HG02885 (cell line): ENCODE measurements at regions not wholly inside any gene's neighbourhood (a gene's known extent, or its start where the extent isn't known, plus 50 kb on each side); places are given as distances from the start of the nearest gene placed in this dataset.
"Not testable (repeated sequence)": the region's sequence is repeated elsewhere in the genome, so short reads cannot be mapped to it uniquely, and the experiment has no call there.

Experiments used
- ATAC-seq: cut with Tn5 transposase; IDR thresholded peaks from one replicate; pipeline ENCODE4 v1.9.1; 2021; ENCODE audit warnings: mild to moderate bottlenecking; ENCODE audit not compliant: unreplicated experiment, poor library complexity

GRCh38 chrX:13518126-13518525 lies 51.3 kb upstream of the EGFL6 start:
- no peak for ATAC-seq

DNA sequence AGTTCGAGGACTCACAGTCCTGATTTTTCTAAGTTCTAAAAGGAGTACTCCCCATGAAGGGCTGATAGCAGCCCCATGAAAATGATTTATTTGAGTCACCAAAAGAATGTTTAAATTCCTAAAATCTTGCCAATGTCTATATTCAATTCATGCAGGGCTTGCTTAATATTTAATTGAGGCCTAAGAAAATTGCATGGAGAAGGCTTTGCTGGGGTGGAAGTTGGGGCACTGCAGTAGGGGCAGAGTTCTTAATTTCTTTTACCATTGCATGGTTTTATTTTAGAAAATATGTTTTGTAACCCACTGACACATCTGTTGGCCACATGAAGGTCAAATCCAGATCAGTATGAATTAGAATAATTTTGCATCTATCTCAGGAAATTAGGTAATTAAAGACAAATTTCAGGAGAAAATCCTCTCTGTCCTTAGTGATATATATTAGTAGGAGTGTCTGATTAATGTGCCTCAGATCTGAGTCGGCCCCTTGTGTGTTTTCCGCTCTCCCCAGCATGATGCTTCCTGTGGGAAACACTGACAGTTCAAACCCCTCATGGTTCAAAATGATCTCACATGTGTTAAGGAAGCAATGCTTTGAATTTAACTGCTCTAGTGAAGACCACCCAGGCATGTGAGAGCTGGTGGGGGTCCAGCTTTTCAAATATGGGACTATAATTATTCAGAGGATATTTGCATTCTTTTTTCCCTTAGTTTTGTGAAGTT lies 54.0 kb upstream of the EGFL6 start:
- no peak for ATAC-seq

DNA sequence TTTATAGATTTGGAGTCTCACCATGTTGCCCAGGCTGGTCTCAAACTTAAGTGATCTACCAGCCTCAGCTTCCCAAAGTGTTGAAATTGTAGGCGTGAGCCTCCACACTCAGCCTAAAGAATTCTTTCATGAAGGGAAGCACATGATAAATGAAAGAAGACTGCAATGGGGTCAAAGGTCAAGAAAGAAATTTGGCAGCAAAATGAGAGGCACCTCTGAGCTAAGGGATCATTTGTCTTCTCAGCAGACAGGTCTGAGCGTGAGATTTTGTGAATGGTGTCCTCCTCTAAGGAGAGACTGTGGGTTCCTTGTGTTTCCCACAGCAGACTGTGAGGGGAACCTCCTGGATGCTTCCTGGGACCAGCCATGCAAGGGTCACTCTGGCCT lies 57.5 kb upstream of the EGFL6 start:
- ATAC-seq: no peak

- no peak for ATAC-seq
These were observed 58.0 kb upstream of the EGFL6 start for GRCh38 chrX:13511241-13511943.

DNA sequence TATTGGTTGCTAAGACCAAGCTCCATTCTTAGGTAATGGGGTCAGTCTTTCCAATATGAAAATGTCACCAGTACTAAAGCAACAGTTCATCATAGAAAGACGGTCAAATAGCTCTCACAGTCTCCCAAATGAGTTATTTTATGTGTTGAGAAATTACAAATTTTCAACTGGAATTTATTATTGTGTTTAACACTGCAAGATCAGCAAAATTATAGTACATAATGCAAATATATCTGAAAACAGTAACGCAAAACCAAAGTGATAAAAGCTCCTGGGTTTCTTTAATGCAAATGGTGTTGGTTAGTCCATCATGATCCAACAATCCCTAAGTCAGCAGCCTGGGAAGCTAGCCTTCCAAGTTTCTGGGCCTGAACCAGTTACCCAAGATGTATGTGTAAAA lies 61.5 kb upstream of the EGFL6 start:
- ATAC-seq: no peak

DNA sequence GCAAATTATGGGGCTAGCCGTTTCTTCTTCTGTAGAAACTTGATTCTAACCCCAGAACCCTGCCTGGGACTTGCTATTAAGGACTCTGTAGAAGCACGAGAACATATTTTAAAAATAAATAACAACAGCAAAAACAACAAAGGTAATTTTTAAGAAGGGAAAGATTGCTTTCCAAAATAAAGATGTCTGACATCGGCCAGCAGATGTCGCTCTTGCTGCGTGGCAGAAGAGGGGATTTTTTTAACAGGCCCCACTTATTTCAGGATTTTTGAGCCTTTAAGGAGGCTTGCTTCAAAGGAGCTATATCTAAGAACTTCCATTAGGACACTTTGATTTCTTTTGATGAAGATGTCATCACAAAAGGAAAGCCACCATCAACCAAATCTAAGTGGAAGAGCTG lies 62.8 kb upstream of the EGFL6 start:
- ATAC-seq: no peak

DNA sequence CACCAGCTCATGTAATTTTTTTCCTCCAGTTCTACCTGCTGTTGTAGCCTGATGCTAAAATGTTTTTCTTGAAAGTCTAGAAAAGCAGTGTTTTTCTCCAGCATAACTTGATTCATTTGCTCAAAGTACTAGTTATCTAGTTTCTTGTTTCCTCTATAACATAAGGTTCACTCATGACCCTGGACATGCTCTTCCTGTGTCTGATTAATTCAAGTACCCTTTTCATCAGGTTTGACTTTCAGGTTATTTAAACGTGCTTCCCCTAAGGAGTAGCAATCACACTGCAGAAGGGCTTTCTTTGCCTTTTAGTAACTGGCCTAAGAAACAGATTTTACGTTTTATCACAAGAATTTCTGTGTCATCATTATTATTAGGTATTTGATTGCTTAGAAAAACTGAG lies 66.8 kb upstream of the EGFL6 start:
- no peak for ATAC-seq

GRCh38 chrX:13499736-13500135 lies 69.7 kb upstream of the EGFL6 start:
- no peak for ATAC-seq

DNA sequence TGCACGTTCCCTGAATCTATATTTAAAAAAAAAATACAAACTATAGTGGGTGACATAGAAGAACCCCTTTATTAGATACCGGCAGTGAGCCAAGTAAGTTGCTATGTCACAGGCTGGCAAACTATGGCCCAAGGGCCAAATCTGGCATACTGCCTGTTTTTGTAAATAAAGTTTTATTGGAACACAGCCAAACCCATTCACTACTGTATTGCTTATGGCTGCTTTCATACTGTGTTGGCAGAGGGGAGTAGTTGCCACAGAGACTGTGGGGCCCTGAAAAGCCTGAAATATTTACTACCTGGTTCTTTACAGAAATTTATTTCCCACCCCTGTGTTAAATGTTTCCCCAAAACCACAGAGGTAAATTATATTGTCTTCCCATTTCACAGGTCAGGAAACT lies 71.2 kb upstream of the EGFL6 start:
- ATAC-seq: no peak

DNA sequence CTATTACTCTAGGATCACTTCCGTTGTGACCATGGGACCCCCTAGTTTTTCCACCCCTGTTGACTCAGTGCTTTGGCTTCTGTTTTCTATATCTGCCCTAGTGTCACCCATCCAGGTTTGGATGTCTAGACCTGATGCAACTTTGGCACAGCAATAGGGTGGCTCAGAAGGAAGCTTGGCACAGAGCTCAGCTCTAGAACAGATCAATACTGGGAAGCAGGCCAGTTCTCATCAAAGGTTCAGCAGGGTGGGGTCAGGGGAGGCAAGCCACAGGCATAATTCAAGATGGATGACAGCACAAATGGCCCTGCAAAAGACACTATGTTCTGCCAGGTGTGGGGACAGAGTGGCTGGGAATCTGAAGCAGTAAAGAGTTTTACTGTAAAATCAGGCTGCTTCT lies 74.2 kb upstream of the EGFL6 start:
- ATAC-seq: no peak

- no peak for ATAC-seq
These were observed 74.8 kb upstream of the EGFL6 start for GRCh38 chrX:13494562-13494961.

DNA sequence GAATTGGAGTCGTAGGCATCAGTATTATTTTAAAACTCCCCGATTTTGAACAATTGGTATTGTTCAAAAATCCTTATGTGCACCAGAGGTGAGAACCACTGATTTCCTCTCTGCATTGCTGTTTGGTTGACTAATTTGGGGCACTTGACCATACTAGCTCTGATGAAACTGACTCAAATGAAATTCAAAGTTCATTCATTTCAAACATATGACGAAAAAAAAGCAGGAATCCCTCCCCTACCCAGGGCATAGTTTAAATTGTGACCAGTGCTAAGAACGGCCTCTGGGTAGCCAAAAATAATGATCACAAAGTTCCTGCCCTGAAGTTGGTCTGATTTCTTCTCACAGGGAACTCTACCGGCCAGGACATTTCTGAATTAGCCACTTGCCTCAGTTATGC lies 75.7 kb upstream of the EGFL6 start:
- ATAC-seq: no peak

GRCh38 chrX:13492286-13492685 lies 77.1 kb upstream of the EGFL6 start:
- ATAC-seq: no peak

- no peak for ATAC-seq
These were observed 78.3 kb upstream of the EGFL6 start for GRCh38 chrX:13491061-13491460.

GRCh38 chrX:13489454-13489853 lies 79.9 kb upstream of the EGFL6 start:
- ATAC-seq: no peak

DNA sequence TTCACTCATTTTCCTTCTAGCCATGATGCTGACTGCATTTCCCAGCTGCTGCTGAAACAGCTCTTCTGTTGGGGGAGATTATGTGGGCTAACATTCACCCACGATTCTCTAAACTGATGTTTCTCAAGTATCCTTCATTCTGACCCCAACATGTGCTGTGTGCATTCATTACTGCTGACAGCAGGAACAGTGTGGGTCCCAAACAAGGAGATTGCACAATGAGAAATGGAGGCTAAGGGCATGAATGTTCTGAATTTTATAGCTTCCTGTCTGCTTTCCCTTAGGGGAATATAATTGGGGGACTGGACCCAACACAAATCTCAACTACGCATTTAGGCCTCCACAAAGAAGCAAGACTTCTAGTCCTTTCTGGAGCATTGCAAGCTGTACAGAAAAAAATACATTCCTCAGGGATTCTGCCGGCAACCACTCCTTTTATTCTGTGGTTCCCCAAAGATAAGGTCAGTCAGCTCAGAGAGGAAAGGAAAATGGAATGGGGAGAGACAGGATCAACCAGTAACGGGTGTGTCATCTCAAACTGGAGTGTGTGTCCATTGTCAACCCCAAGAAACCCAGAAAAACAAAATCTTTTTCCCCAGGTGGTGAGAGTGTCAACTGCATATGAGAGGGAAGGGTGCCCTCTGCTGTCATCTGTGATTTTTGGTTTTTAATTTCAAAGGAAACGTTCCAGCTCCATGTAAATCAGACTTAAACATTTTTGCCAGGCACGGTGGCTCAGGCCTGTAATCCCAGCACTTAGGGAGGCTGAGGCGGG lies 81.5 kb upstream of the EGFL6 start:
- peak; percentile 61 for ATAC-seq

GRCh38 chrX:13485167-13485566 lies 84.2 kb upstream of the EGFL6 start:
- no peak for ATAC-seq

GRCh38 chrX:13483773-13484172 lies 85.6 kb upstream of the EGFL6 start:
- no peak for ATAC-seq

DNA sequence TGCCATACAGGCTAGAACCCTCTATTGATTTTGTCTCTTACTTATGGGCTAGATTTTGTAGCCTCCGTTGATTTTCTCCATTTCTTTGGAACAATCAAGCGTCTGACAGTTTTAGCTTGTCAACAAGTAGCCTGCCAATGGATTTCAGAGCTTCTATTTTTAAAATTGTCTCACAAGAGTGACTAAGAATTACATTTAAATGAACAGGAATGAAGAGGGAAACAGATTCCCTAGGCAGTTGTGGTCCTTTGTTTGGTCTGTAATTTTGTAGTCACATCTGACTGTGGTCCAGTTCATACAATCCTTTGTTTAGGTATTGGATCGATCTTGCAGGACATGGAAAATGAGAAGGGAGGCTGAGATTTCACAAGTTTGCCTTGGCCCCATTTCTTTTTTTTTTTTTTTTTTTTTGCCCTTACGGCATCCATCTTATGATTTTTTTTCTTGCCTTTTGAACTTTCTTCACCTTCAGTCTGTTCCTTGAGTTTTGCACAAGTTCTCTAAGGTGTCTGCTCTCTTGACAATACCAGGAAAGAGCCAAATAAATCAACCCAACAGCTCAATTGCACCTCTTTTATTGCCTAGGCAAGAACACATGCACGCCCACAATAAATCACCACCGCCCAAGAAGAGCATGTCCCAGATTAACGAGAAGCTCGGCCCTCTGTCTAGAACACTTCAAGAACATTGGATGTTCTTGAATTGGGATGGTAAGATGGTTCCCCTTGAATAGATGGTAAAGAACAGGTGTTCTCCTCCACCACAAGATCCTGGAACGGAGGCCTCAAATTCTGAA lies 86.5 kb upstream of the EGFL6 start:
- ATAC-seq: no peak

DNA sequence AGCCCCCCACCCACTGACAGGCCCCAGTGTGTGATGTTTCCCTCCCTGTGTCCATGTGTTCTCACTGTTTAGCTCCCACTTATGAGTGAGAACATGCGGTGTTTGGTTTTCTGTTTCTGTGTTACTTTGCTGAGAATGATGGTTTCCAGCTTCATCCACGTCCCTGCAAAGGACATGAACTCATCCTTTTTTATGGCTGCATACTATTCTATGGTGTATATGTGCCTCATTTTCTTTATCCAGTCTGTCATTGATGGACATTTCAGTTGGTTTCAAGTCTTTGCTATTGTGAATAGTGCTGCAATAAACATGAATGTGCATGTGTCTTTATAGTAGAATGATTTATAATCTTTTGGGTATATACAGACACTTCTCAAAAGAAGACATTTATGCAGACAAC lies 88.6 kb upstream of the EGFL6 start:
- ATAC-seq: not testable (repeated sequence)

GRCh38 chrX:13479452-13479813 lies 90.0 kb upstream of the EGFL6 start:
- no peak for ATAC-seq
